HCT116 (cell line): ENCODE measurements at regions not wholly inside any gene's neighbourhood (a gene's known extent, or its start where the extent isn't known, plus 50 kb on each side); places are given as distances from the start of the nearest gene placed in this dataset.

ENCODE experiments used
- ELF1 ChIP-seq: IDR thresholded peaks from 2 replicates; pipeline ENCODE4 v1.6.1; 2012; ENCODE audit warnings: low read depth, borderline replicate concordance
- EZH2 ChIP-seq: fragments of 200-600 bp; sonication (generic); IDR thresholded peaks from 2 replicates; pipeline ENCODE4 v1.6.1; 2017; ENCODE audit warnings: antibody characterized with exemption, mixed run types
- EZH2phosphoT487 ChIP-seq: fragments of 200-600 bp; IDR thresholded peaks from 2 replicates; pipeline ENCODE4 v1.6.1; 2018; ENCODE audit warnings: antibody characterized with exemption, borderline replicate concordance
- YY1 ChIP-seq: IDR thresholded peaks from 2 replicates; pipeline ENCODE4 v1.6.1; 2011; ENCODE audit warnings: low read length, low read depth, moderate library complexity, mild to moderate bottlenecking; ENCODE audit not compliant: insufficient replicate concordance; ENCODE audit errors: extremely low read depth
- ZFX ChIP-seq: fragments of 450-650 bp; IDR thresholded peaks from 2 replicates; pipeline ENCODE4 v1.6.1; 2017
- ZNF274 ChIP-seq: fragments of 200-500 bp; sonication (Bioruptor generic); IDR thresholded peaks from 2 replicates; pipeline ENCODE4 v1.6.1; 2014; ENCODE audit warnings: mild to moderate bottlenecking, low read depth, low read length, inconsistent platforms
- TF ChIP-seq, protein P1 (sequence below), 3 experiments: fragments of 200-600 bp in 1 of 3; sonication (generic) in 1 of 3; IDR thresholded peaks in 2 of 3; conservative IDR thresholded peaks in 1 of 3; 2 replicates each; pipeline ENCODE4 v1.5.1; 2012 to 2017; ENCODE audit warnings: low read depth in 2 of 3, low read length in 2 of 3, antibody characterized with exemption in 1 of 3, borderline replicate concordance in 1 of 3, control low read depth in 1 of 3, mild to moderate bottlenecking in 1 of 3, mixed read lengths in 1 of 3, mixed run types in 1 of 3, moderate library complexity in 1 of 3; ENCODE audit not compliant: insufficient read depth in 1 of 3
- TF ChIP-seq, protein P2 (sequence below): IDR thresholded peaks from 2 replicates; pipeline ENCODE4 v1.6.1; 2011; ENCODE audit warnings: mild to moderate bottlenecking, low read length, moderate library complexity; ENCODE audit not compliant: insufficient replicate concordance; ENCODE audit errors: extremely low read depth

DNA sequence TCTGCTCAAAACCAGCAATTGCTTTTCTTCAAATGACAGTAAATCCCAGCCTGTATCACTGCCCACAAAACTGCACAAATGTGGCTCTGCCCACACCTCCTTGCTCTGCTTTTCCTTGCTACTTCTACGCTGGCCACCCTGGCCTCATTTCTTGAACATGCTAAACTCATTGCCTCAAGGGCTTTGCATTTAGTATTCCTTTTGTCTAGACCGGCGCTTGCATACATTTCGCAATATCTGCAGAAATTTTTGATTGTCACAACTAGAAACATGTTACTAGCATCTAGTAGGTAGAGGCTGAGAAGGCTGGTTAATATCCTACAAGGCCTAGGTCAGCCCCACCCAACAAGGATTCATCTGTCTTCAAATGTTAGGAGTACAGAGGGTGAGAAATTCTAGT is 2357.8 kb downstream of the MAT2B start:
- TF ChIP-seq, protein P1, sequence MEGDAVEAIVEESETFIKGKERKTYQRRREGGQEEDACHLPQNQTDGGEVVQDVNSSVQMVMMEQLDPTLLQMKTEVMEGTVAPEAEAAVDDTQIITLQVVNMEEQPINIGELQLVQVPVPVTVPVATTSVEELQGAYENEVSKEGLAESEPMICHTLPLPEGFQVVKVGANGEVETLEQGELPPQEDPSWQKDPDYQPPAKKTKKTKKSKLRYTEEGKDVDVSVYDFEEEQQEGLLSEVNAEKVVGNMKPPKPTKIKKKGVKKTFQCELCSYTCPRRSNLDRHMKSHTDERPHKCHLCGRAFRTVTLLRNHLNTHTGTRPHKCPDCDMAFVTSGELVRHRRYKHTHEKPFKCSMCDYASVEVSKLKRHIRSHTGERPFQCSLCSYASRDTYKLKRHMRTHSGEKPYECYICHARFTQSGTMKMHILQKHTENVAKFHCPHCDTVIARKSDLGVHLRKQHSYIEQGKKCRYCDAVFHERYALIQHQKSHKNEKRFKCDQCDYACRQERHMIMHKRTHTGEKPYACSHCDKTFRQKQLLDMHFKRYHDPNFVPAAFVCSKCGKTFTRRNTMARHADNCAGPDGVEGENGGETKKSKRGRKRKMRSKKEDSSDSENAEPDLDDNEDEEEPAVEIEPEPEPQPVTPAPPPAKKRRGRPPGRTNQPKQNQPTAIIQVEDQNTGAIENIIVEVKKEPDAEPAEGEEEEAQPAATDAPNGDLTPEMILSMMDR (IDR thresholded peaks at IDR 0.05 in 2 of 3, conservative IDR thresholded peaks at IDR 0.05 in 1 of 3; ENCODE audit: borderline replicate concordance in 1 of 3, insufficient read depth in 1 of 3, low read depth in 2 of 3, low read length in 2 of 3) = no peak
- TF ChIP-seq ZNF274 = no peak
- no peak for TF ChIP-seq ELF1
- TF ChIP-seq YY1 = no peak
- TF ChIP-seq EZH2 = no peak
- TF ChIP-seq EZH2phosphoT487 = no peak
- TF ChIP-seq, protein P2, sequence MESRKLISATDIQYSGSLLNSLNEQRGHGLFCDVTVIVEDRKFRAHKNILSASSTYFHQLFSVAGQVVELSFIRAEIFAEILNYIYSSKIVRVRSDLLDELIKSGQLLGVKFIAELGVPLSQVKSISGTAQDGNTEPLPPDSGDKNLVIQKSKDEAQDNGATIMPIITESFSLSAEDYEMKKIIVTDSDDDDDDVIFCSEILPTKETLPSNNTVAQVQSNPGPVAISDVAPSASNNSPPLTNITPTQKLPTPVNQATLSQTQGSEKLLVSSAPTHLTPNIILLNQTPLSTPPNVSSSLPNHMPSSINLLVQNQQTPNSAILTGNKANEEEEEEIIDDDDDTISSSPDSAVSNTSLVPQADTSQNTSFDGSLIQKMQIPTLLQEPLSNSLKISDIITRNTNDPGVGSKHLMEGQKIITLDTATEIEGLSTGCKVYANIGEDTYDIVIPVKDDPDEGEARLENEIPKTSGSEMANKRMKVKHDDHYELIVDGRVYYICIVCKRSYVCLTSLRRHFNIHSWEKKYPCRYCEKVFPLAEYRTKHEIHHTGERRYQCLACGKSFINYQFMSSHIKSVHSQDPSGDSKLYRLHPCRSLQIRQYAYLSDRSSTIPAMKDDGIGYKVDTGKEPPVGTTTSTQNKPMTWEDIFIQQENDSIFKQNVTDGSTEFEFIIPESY = no peak
- TF ChIP-seq ZFX = no peak
